Transverse colon (tissue), 4 donors: ENCODE measurements at regions not wholly inside any gene's neighbourhood (a gene's known extent, or its start where the extent isn't known, plus 50 kb on each side); places are given as distances from the start of the nearest gene placed in this dataset.

Experiments used
- DNase-seq: peaks from one replicate; pipeline ENCODE4 v3.0.0-alpha.2; 2019
- H3K27ac ChIP-seq, 4 donors: fragments of 200-600 bp; sonication (generic); 2 replicates each; pipeline ENCODE4 v1.5.1; 2016 to 2018; ENCODE audit warnings: inconsistent platforms in 4 of 4
- H3K27me3 ChIP-seq: fragments of 200-600 bp; sonication (generic); 2 replicates; pipeline ENCODE4 v1.5.1; 2017; ENCODE audit warnings: inconsistent platforms
- H3K36me3 ChIP-seq, 4 donors: fragments of 200-600 bp; sonication (generic); 2 replicates each; pipeline ENCODE4 v1.5.1; 2017 to 2019; ENCODE audit warnings: inconsistent platforms in 4 of 4
- H3K4me1 ChIP-seq, 4 donors: fragments of 200-600 bp; sonication (generic); 2 replicates each; pipeline ENCODE4 v1.5.1; 2017 to 2020; ENCODE audit warnings: inconsistent platforms in 4 of 4
- H3K4me3 ChIP-seq, 4 donors: fragments of 200-600 bp; sonication (generic); 1 replicate in 1 of 4; 2 replicates in 3 of 4; pipeline versions ENCODE4 v1.5.1 to v1.6.1; 2017 to 2019; ENCODE audit warnings: inconsistent platforms in 4 of 4
- H3K9me3 ChIP-seq, 2 donors: fragments of 200-600 bp; sonication (generic); 2 replicates each; pipeline ENCODE4 v1.5.1; 2017 to 2019; ENCODE audit warnings: inconsistent platforms in 2 of 2
- EP300 ChIP-seq: sonication (generic); formaldehyde crosslinking; IDR thresholded peaks from one replicate; pipeline ENCODE4 v1.6.1; 2017; ENCODE audit warnings: antibody characterized with exemption, low read depth
- POLR2A ChIP-seq: fragments of 450-650 bp; IDR thresholded peaks from one replicate; pipeline ENCODE4 v1.6.1; 2016; ENCODE audit warnings: antibody characterized with exemption, mild to moderate bottlenecking, moderate library complexity
- POLR2AphosphoS5 ChIP-seq, 3 donors: sonication (generic); formaldehyde crosslinking; IDR thresholded peaks; one replicate each; pipeline ENCODE4 v1.6.1; 2016; ENCODE audit warnings: antibody characterized with exemption in 3 of 3
- WGBS, 2 donors: methylation state at CpG; one replicate each; pipeline ENCODE4 v1.1.5; 2018; ENCODE audit warnings: low coverage in 1 of 2; 5-methylcytosine and 5-hydroxymethylcytosine counted together
- in situ Hi-C, 4 donors: fragments of 200-750 bp; cut with MboI; loops; one replicate each; pipeline versions ENCODE4 v1.15.0 to v1.15.1; 2017; ENCODE audit warnings: low sequenced_read_pairs in 3 of 4, low pct_ligation_motif_present in 1 of 4, low pct_unique_long_range_greater_than_20kb in 1 of 4
- intact Hi-C: fragments of 100-400 bp; cut with DNase I; formaldehyde crosslinking; loops from one replicate; pipeline ENCODE4 v1.15.1; 2023; ENCODE audit warnings: low total_unique reads
- TF ChIP-seq, protein P1 (sequence below), 5 experiments: fragments of 200-600 bp in 3 of 5; fragments of 450-650 bp in 2 of 5; sonication (generic) in 3 of 5; IDR thresholded peaks; 1 replicate in 2 of 5; 2 replicates in 3 of 5; pipeline ENCODE4 v1.5.1; 2016 to 2017; ENCODE audit warnings: antibody characterized with exemption in 5 of 5, inconsistent platforms in 3 of 5, mild to moderate bottlenecking in 2 of 5, moderate library complexity in 1 of 5

DNA sequence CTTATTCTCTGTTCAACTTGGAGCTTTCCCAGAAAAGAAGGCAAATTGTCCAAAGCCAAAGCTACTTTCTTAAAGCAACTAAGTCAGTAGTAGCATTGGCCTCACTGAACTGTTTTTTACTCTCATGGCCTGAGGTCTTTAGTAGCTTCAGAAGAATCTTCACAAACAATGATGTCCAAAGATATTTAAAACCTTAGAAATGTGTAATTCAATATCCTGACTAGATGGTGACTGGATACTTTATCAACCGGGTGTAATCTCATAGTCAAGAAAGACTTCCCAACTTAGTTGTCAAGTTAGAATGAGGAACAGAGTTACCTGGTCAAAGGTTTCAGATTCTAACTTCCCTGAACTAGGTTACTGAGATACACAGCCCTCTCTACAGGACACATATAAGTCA is 226.3 kb upstream of the ARHGEF26 start:
- TF ChIP-seq POLR2A, result no peak
- no peak for TF ChIP-seq POLR2AphosphoS5 (IDR thresholded peaks at IDR 0.05)
- TF ChIP-seq EP300, result no peak
- TF ChIP-seq, protein P1, sequence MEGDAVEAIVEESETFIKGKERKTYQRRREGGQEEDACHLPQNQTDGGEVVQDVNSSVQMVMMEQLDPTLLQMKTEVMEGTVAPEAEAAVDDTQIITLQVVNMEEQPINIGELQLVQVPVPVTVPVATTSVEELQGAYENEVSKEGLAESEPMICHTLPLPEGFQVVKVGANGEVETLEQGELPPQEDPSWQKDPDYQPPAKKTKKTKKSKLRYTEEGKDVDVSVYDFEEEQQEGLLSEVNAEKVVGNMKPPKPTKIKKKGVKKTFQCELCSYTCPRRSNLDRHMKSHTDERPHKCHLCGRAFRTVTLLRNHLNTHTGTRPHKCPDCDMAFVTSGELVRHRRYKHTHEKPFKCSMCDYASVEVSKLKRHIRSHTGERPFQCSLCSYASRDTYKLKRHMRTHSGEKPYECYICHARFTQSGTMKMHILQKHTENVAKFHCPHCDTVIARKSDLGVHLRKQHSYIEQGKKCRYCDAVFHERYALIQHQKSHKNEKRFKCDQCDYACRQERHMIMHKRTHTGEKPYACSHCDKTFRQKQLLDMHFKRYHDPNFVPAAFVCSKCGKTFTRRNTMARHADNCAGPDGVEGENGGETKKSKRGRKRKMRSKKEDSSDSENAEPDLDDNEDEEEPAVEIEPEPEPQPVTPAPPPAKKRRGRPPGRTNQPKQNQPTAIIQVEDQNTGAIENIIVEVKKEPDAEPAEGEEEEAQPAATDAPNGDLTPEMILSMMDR (IDR thresholded peaks at IDR 0.05), result no peak
- H3K4me1 ChIP-seq, result no peaks in the 10 kb centered on the region
- H3K27me3 ChIP-seq, result no peaks in the 10 kb centered on the region
- DNase-seq, result no peak
- H3K27ac ChIP-seq, result no peak overlapping the region
- in situ Hi-C loops (no loop called here), intact Hi-C loops (no loop called here)
- H3K36me3 ChIP-seq, result no peaks in the 10 kb centered on the region
- WGBS, 2 donors, result 81 to 83% methylated on average over 1 of the region's 1 CpG
- H3K4me3 ChIP-seq, result no peak overlapping the region
- H3K9me3 ChIP-seq, result no peaks in the 10 kb centered on the region

DNA sequence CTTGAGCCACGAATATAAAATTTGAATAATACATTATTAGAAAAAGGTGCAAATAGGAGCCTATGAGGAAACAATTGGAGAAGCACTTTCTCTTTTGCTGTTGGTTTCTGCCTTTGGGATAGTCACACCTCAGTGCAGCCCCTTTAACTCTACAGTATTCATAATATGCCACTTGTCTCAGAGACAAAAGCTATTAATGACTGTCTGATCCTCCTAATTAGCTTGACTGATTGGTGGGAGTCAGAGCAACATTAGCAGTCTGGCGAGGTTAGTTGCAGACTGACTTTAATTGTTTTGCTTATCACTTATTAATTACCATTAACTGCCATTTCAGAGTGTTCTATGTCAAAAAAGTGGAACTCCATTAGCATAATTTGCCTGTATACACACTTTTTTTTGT is 225.0 kb upstream of the ARHGEF26 start:
- in situ Hi-C loops (no loop called here), intact Hi-C loops (no loop called here)
- H3K27me3 ChIP-seq, result no peaks in the 10 kb centered on the region
- H3K27ac ChIP-seq, result no peak overlapping the region
- 63 to 74% methylated on average over 2 of the region's 2 CpGs for WGBS, 2 donors
- no peaks in the 10 kb centered on the region for H3K36me3 ChIP-seq
- H3K4me3 ChIP-seq, result no peak overlapping the region
- no peak for DNase-seq
- H3K9me3 ChIP-seq, result no peaks in the 10 kb centered on the region
- TF ChIP-seq, protein P1 (IDR thresholded peaks at IDR 0.05), result no peak
- TF ChIP-seq POLR2A, result no peak
- TF ChIP-seq EP300, result no peak
- no peak for TF ChIP-seq POLR2AphosphoS5 (IDR thresholded peaks at IDR 0.05)
- no peaks in the 10 kb centered on the region for H3K4me1 ChIP-seq

DNA sequence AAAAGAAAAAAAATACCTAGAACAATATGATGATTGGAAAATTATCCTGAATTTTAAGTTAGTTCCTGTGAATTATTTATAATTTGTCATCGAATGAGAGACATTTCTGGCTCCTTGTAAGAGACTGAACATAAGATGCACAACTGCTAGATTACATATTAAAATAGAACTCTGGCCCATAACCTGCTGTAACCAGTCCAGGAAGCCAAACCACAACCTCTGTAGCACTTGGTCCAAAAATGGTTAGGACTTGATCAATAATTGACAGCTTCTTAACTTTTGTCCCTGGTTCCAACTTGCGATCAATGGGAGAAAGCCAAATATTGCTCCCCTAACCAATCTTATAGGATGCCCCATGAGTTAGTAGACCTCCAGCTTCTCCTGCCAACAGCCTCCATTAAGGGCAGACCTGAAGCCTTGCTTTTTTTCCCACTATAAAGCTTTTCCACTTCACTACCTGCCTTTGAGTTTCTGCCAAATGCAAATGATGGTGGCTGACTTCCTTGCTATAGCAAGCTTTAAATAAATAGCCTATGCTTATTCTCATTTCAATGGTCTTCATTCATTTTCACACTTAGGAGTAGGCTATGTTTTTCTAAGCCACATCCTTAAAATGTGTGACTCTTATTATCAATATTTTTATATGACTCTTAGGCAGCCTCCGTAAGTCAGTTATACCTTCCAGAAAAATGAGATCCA is 224.0 kb upstream of the ARHGEF26 start:
- Histone ChIP-seq H3K27me3 (no peaks in the 10 kb centered on the region), H3K9me3 (no peaks in the 10 kb centered on the region), H3K36me3 (no peaks in the 10 kb centered on the region), H3K4me3 (no peak overlapping the region), H3K27ac (no peak overlapping the region), H3K4me1 (no peaks in the 10 kb centered on the region)
- intact Hi-C loops (no loop called here), in situ Hi-C loops (no loop called here)
- TF ChIP-seq EP300, result no peak
- TF ChIP-seq, protein P1 (IDR thresholded peaks at IDR 0.05), result no peak
- no peak for TF ChIP-seq POLR2A
- WGBS, 2 donors, result 68 to 82% methylated on average over 3 of the region's 3 CpGs
- DNase-seq, result no peak

DNA sequence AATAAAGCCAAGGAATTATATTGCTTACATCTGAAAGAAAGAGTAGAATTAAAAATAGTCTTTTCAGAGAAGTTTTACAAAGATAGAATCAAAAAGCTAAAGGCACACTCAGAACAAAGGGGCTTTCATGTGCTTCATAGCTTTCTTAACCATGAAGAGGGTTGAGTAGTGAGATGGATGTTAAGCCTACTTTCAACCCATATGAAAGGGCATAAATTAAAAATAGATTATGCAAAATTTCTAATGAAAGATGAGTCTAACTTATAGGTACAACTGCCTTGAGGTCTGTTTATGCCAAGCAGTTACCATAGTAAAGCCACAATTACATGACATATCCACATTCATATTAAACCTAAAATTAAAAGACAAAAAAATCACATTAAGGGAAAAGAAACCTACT is 223.3 kb upstream of the ARHGEF26 start:
- intact Hi-C loops, result no loop called here
- TF ChIP-seq, protein P1 (IDR thresholded peaks at IDR 0.05), result no peak
- TF ChIP-seq POLR2A, result no peak
- no peak for TF ChIP-seq EP300
- no peak for TF ChIP-seq POLR2AphosphoS5 (IDR thresholded peaks at IDR 0.05)
- no peak for DNase-seq

More for the DNA sequence above, 223.3 kb upstream of the ARHGEF26 start:
- H3K36me3 ChIP-seq, result no peaks in the 10 kb centered on the region
- no peak overlapping the region for H3K4me3 ChIP-seq
- H3K27me3 ChIP-seq, result no peaks in the 10 kb centered on the region
- no peaks in the 10 kb centered on the region for H3K4me1 ChIP-seq
- H3K9me3 ChIP-seq, result no peaks in the 10 kb centered on the region
- in situ Hi-C loops, result no loop called here
- H3K27ac ChIP-seq, result no peak overlapping the region
